HAP-1 (cell line): ENCODE measurements at regions not wholly inside any gene's neighbourhood (a gene's known extent, or its start where the extent isn't known, plus 50 kb on each side); places are given as distances from the start of the nearest gene placed in this dataset.

ENCODE experiments used
- DNase-seq, 2 experiments: peaks; one replicate each; pipeline ENCODE4 v3.0.0-alpha.2; 2016 to 2020; ENCODE audit warnings: low spot score in 2 of 2
- H3K27me3 ChIP-seq: fragments of 250-450 bp; sonication (Bioruptor Pico); 2 replicates; pipeline ENCODE4 v1.5.1; 2020; ENCODE audit warnings: low read depth, mild to moderate bottlenecking, moderate library complexity
- H3K36me3 ChIP-seq: fragments of 250-450 bp; sonication (Bioruptor Pico); replicated peaks from 2 replicates; pipeline ENCODE4 v1.5.1; 2020; ENCODE audit warnings: mild to moderate bottlenecking
- H3K4me1 ChIP-seq: fragments of 250-450 bp; sonication (Bioruptor Pico); 2 replicates; pipeline ENCODE4 v1.5.1; 2020; ENCODE audit warnings: mild to moderate bottlenecking
- H3K4me3 ChIP-seq: fragments of 250-450 bp; sonication (Bioruptor Pico); 2 replicates; pipeline ENCODE4 v1.5.1; 2020; ENCODE audit warnings: mild to moderate bottlenecking, moderate library complexity
- H3K9me3 ChIP-seq: fragments of 250-450 bp; sonication (Bioruptor Pico); 2 replicates; pipeline ENCODE4 v1.5.1; 2020; ENCODE audit warnings: mild to moderate bottlenecking, moderate library complexity
- in situ Hi-C: fragments of 300-500 bp; cut with MboI; formaldehyde crosslinking; loops from 3 replicates; pipeline ENCODE4 v1.14.3; 2020; ENCODE audit warnings: low sequenced_read_pairs, inconsistent platforms, mixed read lengths

GRCh38 chr17:77402159-77402731, 261.5 kb downstream of the SEC14L1 start:
- Histone ChIP-seq H3K4me1 (no peaks in the 10 kb centered on the region), H3K36me3 (peaks cover 8% of the 10 kb centered on the region), H3K4me3 (no peak overlapping the region), H3K9me3 (no peaks in the 10 kb centered on the region), H3K27me3 (no peaks in the 10 kb centered on the region)
- no peak for DNase-seq
- in situ Hi-C loops = no loop called here

- in situ Hi-C loops = no loop called here
- no peaks in the 10 kb centered on the region for H3K4me1 ChIP-seq
- DNase-seq = no peak
- no peak overlapping the region for H3K4me3 ChIP-seq
- peaks cover 8% of the 10 kb centered on the region for H3K36me3 ChIP-seq
- no peaks in the 10 kb centered on the region for H3K27me3 ChIP-seq
- H3K9me3 ChIP-seq = no peaks in the 10 kb centered on the region
These were observed 263.1 kb downstream of the SEC14L1 start for GRCh38 chr17:77403854-77404253.

GRCh38 chr17:77404812-77405581, 264.2 kb downstream of the SEC14L1 start:
- Histone ChIP-seq H3K4me3 (no peak overlapping the region), H3K27me3 (no peaks in the 10 kb centered on the region), H3K4me1 (no peaks in the 10 kb centered on the region), H3K36me3 (peaks cover 8% of the 10 kb centered on the region), H3K9me3 (no peaks in the 10 kb centered on the region)
- DNase-seq = no peak
- in situ Hi-C loops = no loop called here

- in situ Hi-C loops = no loop called here
- H3K36me3 ChIP-seq = peaks cover 8% of the 10 kb centered on the region
- no peaks in the 10 kb centered on the region for H3K4me1 ChIP-seq
- no peak for DNase-seq
- H3K4me3 ChIP-seq = no peak overlapping the region
- no peaks in the 10 kb centered on the region for H3K27me3 ChIP-seq
- H3K9me3 ChIP-seq = no peaks in the 10 kb centered on the region
These were observed 265.3 kb downstream of the SEC14L1 start for GRCh38 chr17:77405867-77406732.

GRCh38 chr17:77407321-77408277, 266.8 kb downstream of the SEC14L1 start:
- H3K9me3 ChIP-seq = no peaks in the 10 kb centered on the region
- peaks cover 1% of the 10 kb centered on the region; the same call in 1 of the 2 replicates for H3K36me3 ChIP-seq
- no peak overlapping the region for H3K4me3 ChIP-seq
- in situ Hi-C loops = no loop called here
- DNase-seq = no peak
- no peaks in the 10 kb centered on the region for H3K4me1 ChIP-seq
- H3K27me3 ChIP-seq = no peaks in the 10 kb centered on the region

- in situ Hi-C loops = no loop called here
- DNase-seq = no peak
- H3K4me3 ChIP-seq = no peak overlapping the region
- H3K27me3 ChIP-seq = no peaks in the 10 kb centered on the region
- no peaks in the 10 kb centered on the region for H3K4me1 ChIP-seq
- H3K36me3 ChIP-seq = no peaks in the 10 kb centered on the region
- H3K9me3 ChIP-seq = no peaks in the 10 kb centered on the region
These were observed 267.5 kb downstream of the SEC14L1 start for GRCh38 chr17:77408284-77408683.

- H3K4me3 ChIP-seq = no peak overlapping the region
- no peaks in the 10 kb centered on the region for H3K27me3 ChIP-seq
- DNase-seq = no peak
- H3K36me3 ChIP-seq = no peaks in the 10 kb centered on the region
- in situ Hi-C loops = no loop called here
- H3K4me1 ChIP-seq = no peaks in the 10 kb centered on the region
- no peaks in the 10 kb centered on the region for H3K9me3 ChIP-seq
These were observed 268.8 kb downstream of the SEC14L1 start for GRCh38 chr17:77409282-77410161.

- DNase-seq = no peak
- Histone ChIP-seq H3K9me3 (no peaks in the 10 kb centered on the region), H3K4me1 (no peaks in the 10 kb centered on the region), H3K27me3 (no peaks in the 10 kb centered on the region), H3K36me3 (no peaks in the 10 kb centered on the region), H3K4me3 (no peak overlapping the region)
- in situ Hi-C loops = no loop called here
These were observed 269.7 kb downstream of the SEC14L1 start for GRCh38 chr17:77410470-77410869.

- in situ Hi-C loops = no loop called here
- Histone ChIP-seq H3K9me3 (no peaks in the 10 kb centered on the region), H3K4me3 (no peak overlapping the region), H3K36me3 (no peaks in the 10 kb centered on the region), H3K27me3 (no peaks in the 10 kb centered on the region), H3K4me1 (no peaks in the 10 kb centered on the region)
- no peak for DNase-seq
These were observed 274.1 kb downstream of the SEC14L1 start for GRCh38 chr17:77414811-77415400.

- Histone ChIP-seq H3K4me1 (no peaks in the 10 kb centered on the region), H3K9me3 (no peaks in the 10 kb centered on the region), H3K27me3 (no peaks in the 10 kb centered on the region), H3K4me3 (no peak overlapping the region), H3K36me3 (0 out of 2 replicates have a peak, but pooled peaks cover 3% of the 10 kb centered on the region)
- no peak for DNase-seq
- in situ Hi-C loops = no loop called here
These were observed 275.4 kb downstream of the SEC14L1 start for GRCh38 chr17:77416105-77416713.

GRCh38 chr17:77417575-77417974, 276.8 kb downstream of the SEC14L1 start:
- no peak for DNase-seq
- Histone ChIP-seq H3K4me1 (no peaks in the 10 kb centered on the region), H3K4me3 (no peak overlapping the region), H3K27me3 (no peaks in the 10 kb centered on the region), H3K9me3 (no peaks in the 10 kb centered on the region), H3K36me3 (0 out of 2 replicates have a peak, but pooled peaks cover 3% of the 10 kb centered on the region)
- in situ Hi-C loops = no loop called here

- Histone ChIP-seq H3K27me3 (no peaks in the 10 kb centered on the region), H3K4me3 (no peak overlapping the region), H3K9me3 (no peaks in the 10 kb centered on the region), H3K4me1 (no peaks in the 10 kb centered on the region), H3K36me3 (0 out of 2 replicates have a peak, but pooled peaks cover 3% of the 10 kb centered on the region)
- in situ Hi-C loops = no loop called here
- no peak for DNase-seq
These were observed 277.8 kb downstream of the SEC14L1 start for GRCh38 chr17:77418609-77419008.
